Testis (tissue), 2 donors: ENCODE measurements at regions not wholly inside any gene's neighbourhood (a gene's known extent, or its start where the extent isn't known, plus 50 kb on each side); places are given as distances from the start of the nearest gene placed in this dataset.
"Not testable (repeated sequence)": the region's sequence is repeated elsewhere in the genome, so short reads cannot be mapped to it uniquely, and the experiment has no call there.

Experiments
- DNase-seq: peaks from one replicate; pipeline ENCODE4 v3.0.0-alpha.2; 2019
- H3K27ac ChIP-seq, 2 donors: fragments of 200-600 bp; sonication (generic); one replicate each; pipeline ENCODE4 v1.5.1; 2019
- H3K27me3 ChIP-seq: fragments of 200-600 bp; sonication (generic); one replicate; pipeline ENCODE4 v1.5.1; 2019
- H3K36me3 ChIP-seq: fragments of 200-600 bp; sonication (generic); one replicate; pipeline ENCODE4 v1.5.1; 2017; ENCODE audit warnings: low read depth; ENCODE audit errors: missing control alignments
- H3K4me1 ChIP-seq: fragments of 200-600 bp; sonication (generic); one replicate; pipeline ENCODE4 v1.5.1; 2019
- H3K4me3 ChIP-seq, 2 donors: fragments of 200-600 bp; sonication (generic); one replicate each; pipeline ENCODE4 v1.5.1; 2017 to 2019
- H3K9me3 ChIP-seq: fragments of 200-600 bp; sonication (generic); one replicate; pipeline ENCODE4 v1.5.1; 2017
- POLR2A ChIP-seq: fragments of 450-650 bp; IDR thresholded peaks from one replicate; pipeline ENCODE4 v1.6.1; 2017; ENCODE audit warnings: antibody characterized with exemption, mild to moderate bottlenecking, moderate library complexity
- WGBS, 2 donors: methylation state at CpG; one replicate each; pipeline ENCODE4 v1.1.5; 2018; 5-methylcytosine and 5-hydroxymethylcytosine counted together
- intact Hi-C: fragments of 100-400 bp; cut with DNase I; formaldehyde crosslinking; loops from one replicate; pipeline ENCODE4 v1.15.1; 2023; ENCODE audit warnings: low total_unique reads
- TF ChIP-seq, protein P1 (sequence below), 3 experiments: fragments of 450-650 bp in 2 of 3; fragments of 200-600 bp in 1 of 3; sonication (generic) in 1 of 3; IDR thresholded peaks; one replicate each; pipeline ENCODE4 v1.5.1; 2016 to 2019; ENCODE audit warnings: antibody characterized with exemption in 3 of 3, mild to moderate bottlenecking in 2 of 3, moderate library complexity in 1 of 3

DNA sequence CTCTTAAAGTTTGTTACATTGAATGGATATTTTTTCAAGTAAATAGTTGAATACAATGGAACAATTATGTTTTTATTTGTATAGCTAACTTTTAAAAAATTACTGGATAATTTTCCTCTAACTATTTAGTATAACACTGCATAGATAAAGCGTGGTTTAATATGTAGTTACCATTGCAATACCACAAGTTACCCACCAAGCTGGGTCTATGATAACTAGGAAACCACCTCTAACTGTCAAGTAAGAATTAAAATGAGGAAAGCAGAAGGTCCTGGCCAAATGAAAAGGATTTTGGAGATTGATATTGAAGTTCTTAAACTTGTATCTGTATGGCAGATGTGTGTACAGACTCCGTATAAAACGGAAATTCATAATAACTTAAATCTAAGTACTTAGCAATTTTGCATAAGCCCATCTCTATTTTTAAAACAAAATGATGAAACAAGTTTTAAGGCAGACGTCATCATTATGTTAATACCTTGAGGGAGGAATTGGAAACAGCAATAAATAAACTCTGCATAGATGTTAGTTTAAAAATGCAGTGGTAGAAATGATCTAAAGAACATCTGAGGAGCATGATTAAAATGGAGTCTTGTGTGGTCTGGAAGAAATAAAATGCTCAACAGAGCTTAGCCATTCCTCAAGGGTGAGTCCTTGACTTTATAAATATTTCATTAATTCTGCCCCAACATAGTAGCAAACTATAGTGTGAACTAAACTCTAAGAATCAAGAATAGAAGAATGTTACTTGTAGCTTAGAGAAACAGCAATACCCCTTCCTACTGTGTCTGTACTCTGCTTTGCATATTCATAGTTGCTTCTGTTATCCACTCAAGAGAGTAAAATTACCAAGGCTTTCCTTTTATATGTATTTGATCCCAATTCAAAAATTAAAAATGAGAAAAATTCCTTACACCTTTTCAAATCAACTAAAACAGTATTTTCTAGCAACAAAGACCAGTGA is 206.4 kb upstream of the FERD3L start:
- DNase-seq = no peak
- intact Hi-C loops = no loop called here
- H3K27ac ChIP-seq = no peak overlapping the region
- no peaks in the 10 kb centered on the region for H3K27me3 ChIP-seq
- TF ChIP-seq, protein P1, sequence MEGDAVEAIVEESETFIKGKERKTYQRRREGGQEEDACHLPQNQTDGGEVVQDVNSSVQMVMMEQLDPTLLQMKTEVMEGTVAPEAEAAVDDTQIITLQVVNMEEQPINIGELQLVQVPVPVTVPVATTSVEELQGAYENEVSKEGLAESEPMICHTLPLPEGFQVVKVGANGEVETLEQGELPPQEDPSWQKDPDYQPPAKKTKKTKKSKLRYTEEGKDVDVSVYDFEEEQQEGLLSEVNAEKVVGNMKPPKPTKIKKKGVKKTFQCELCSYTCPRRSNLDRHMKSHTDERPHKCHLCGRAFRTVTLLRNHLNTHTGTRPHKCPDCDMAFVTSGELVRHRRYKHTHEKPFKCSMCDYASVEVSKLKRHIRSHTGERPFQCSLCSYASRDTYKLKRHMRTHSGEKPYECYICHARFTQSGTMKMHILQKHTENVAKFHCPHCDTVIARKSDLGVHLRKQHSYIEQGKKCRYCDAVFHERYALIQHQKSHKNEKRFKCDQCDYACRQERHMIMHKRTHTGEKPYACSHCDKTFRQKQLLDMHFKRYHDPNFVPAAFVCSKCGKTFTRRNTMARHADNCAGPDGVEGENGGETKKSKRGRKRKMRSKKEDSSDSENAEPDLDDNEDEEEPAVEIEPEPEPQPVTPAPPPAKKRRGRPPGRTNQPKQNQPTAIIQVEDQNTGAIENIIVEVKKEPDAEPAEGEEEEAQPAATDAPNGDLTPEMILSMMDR (IDR thresholded peaks at IDR 0.05) = no peak
- no peak for TF ChIP-seq POLR2A
- H3K9me3 ChIP-seq = no peaks in the 10 kb centered on the region
- WGBS, 2 donors = 92 to 93% methylated on average over 4 of the region's 4 CpGs
- H3K4me1 ChIP-seq = no peaks in the 10 kb centered on the region
- H3K4me3 ChIP-seq = no peak overlapping the region
- H3K36me3 ChIP-seq = no peaks in the 10 kb centered on the region

DNA sequence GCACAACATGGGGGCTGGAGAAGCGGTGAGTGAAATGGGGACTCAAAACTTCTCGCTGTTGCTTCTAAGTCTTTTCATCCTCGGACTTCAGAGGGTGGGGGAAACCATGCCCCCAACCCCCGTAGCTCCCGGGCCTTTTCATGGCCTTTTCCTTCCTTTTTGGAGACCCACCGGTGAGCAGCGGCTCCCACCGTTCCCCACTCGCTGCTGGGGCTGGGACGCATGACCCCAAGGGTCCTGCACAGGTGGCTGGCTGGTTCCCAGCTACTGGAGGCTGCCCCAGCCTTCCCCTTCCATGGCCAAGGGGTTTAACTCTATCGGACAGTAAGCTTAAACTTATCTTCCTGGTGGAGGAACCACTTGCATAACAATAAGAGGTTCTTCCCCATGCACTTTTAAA is 194.3 kb upstream of the FERD3L start:
- intact Hi-C loops = no loop called here
- H3K4me3 ChIP-seq = peak overlapping the region; percentile 11 to 24
- no peaks in the 10 kb centered on the region for H3K9me3 ChIP-seq
- H3K4me1 ChIP-seq = no peaks in the 10 kb centered on the region
- H3K36me3 ChIP-seq = no peaks in the 10 kb centered on the region
- WGBS, 2 donors = 59 to 77% methylated on average over 11 of the region's 11 CpGs
- DNase-seq = no peak
- H3K27me3 ChIP-seq = no peaks in the 10 kb centered on the region
- no peak for TF ChIP-seq POLR2A
- TF ChIP-seq, protein P1 (IDR thresholded peaks at IDR 0.05) = no peak
- no peak overlapping the region for H3K27ac ChIP-seq

DNA sequence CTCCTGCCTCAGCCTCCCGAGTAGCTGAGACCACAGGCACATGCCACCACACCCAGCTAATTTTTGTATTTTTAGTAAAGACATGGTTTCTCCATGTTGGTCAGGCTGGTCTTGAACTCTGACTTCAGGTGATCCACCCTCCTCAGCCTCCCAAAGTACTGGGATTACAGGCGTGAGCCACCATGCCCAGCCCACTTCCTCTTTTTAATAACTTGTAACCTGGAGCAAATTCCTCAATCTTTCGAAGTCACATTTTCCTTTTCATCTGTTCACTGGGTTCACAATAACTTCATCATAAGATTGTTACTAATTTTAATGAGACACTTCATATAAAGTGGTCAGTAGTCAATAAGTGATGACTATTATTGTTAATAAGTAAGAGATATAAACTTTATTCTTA is 193.3 kb upstream of the FERD3L start:
- H3K36me3 ChIP-seq, H3K27ac ChIP-seq, H3K4me3 ChIP-seq, H3K4me1 ChIP-seq, H3K9me3 ChIP-seq, H3K27me3 ChIP-seq, intact Hi-C loops, DNase-seq: not testable (repeated sequence)
- 87 to 93% methylated on average over 3 of the region's 3 CpGs for WGBS, 2 donors

DNA sequence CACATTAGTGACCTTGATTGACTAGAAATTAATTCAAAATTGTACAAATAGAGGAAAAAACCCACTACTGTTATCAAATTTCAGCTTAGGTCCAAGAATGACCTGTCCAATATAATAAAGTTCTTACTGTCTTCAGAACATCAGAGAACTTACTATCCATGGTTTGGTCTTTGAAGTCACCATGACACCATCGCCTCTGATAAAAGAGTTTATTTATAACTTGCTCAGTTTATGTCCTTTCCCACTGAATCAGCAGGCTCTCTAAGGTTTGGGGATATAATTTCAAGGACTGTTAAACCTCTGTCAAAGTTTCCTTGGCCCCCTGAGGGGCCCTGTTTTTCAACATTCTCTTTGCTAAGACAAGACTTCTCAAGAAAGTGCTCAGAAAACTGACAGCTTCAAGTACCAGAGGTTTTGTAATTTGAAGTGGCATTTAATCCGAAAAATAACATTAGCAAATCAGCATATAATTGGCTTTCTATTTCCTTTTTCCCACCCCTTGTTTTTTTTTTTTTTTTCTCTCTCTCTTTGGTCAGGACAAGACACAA is 191.7 kb upstream of the FERD3L start:
- H3K4me3 ChIP-seq = no peak overlapping the region
- H3K27me3 ChIP-seq = no peaks in the 10 kb centered on the region
- no peak for DNase-seq
- H3K4me1 ChIP-seq = no peaks in the 10 kb centered on the region
- WGBS, 2 donors = 72 to 73% methylated on average over 2 of the region's 2 CpGs
- H3K36me3 ChIP-seq = no peaks in the 10 kb centered on the region
- H3K9me3 ChIP-seq = no peaks in the 10 kb centered on the region
- TF ChIP-seq, protein P1 (IDR thresholded peaks at IDR 0.05) = no peak
- TF ChIP-seq POLR2A = no peak
- no peak overlapping the region for H3K27ac ChIP-seq
- intact Hi-C loops = no loop called here

DNA sequence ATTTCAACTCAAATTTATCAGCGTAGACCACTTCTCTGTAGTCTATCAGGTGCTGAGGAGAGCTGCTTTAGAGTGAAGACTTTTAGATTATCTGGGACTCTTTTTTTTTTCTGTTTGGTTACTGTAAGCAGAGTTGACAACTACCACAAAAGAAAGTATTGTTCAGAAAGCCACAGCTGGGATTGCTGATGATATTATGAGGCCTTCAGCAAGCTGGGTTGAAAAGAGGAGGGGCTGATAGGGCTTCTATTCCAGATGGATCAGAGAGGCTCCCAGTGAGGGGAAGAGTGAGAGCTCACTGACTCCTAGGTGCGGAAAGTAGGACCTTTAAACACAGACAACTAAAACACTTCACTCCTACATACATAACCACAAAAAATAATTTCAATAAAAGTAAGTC is 188.5 kb upstream of the FERD3L start:
- no peaks in the 10 kb centered on the region for H3K4me1 ChIP-seq
- TF ChIP-seq, protein P1 (IDR thresholded peaks at IDR 0.05) = no peak
- no peak for TF ChIP-seq POLR2A
- no peaks in the 10 kb centered on the region for H3K9me3 ChIP-seq
- no peak for DNase-seq
- no peaks in the 10 kb centered on the region for H3K27me3 ChIP-seq
- H3K36me3 ChIP-seq = no peaks in the 10 kb centered on the region
- intact Hi-C loops = no loop called here
- 59 to 77% methylated on average over 2 of the region's 2 CpGs for WGBS, 2 donors
- H3K4me3 ChIP-seq = no peak overlapping the region
- H3K27ac ChIP-seq = no peak overlapping the region
